Gastrocnemius medialis (tissue), 4 donors: ENCODE measurements at regions not wholly inside any gene's neighbourhood (a gene's known extent, or its start where the extent isn't known, plus 50 kb on each side); places are given as distances from the start of the nearest gene placed in this dataset.

Experiments used
- ATAC-seq, 2 donors: fragments of 150-250 bp; one replicate each; pipeline ENCODE4 v1.9.1; 2016
- DNase-seq, 2 donors: peaks; one replicate each; pipeline ENCODE4 v3.0.0-alpha.2; 2019
- H3K27ac ChIP-seq, 4 donors: fragments of 200-600 bp; sonication (generic); 1 replicate in 1 of 4; 2 replicates in 3 of 4; pipeline ENCODE4 v1.5.1; 2016 to 2018; ENCODE audit warnings: mild to moderate bottlenecking in 2 of 4, moderate library complexity in 1 of 4
- H3K27me3 ChIP-seq, 3 donors: fragments of 200-600 bp; sonication (generic) in 2 of 3; 1 replicate in 1 of 3; 2 replicates in 2 of 3; pipeline versions ENCODE4 v1.5.1 to v1.6.0; 2016 to 2019; ENCODE audit warnings: mild to moderate bottlenecking in 1 of 3, moderate library complexity in 1 of 3
- H3K36me3 ChIP-seq, 2 donors: fragments of 200-600 bp; sonication (generic) in 1 of 2; one replicate each; pipeline ENCODE4 v1.5.1; 2017 to 2018
- H3K4me1 ChIP-seq, 2 donors: fragments of 200-600 bp; sonication (generic) in 1 of 2; one replicate each; pipeline ENCODE4 v1.5.1; 2016 to 2017; ENCODE audit warnings: mild to moderate bottlenecking in 2 of 2
- H3K4me3 ChIP-seq, 4 donors: fragments of 200-600 bp; sonication (generic) in 3 of 4; 1 replicate in 1 of 4; 2 replicates in 3 of 4; pipeline ENCODE4 v1.5.1; 2016 to 2019; ENCODE audit warnings: mild to moderate bottlenecking in 2 of 4
- H3K9me3 ChIP-seq, 3 donors: fragments of 200-600 bp; sonication (generic) in 2 of 3; 1 replicate in 1 of 3; 2 replicates in 2 of 3; pipeline ENCODE4 v1.5.1; 2016 to 2019
- POLR2A ChIP-seq, 2 donors: fragments of 450-650 bp; IDR thresholded peaks; one replicate each; pipeline ENCODE4 v1.6.1; 2017; ENCODE audit warnings: antibody characterized with exemption in 2 of 2, mild to moderate bottlenecking in 2 of 2, moderate library complexity in 2 of 2
- in situ Hi-C, 4 donors: fragments of 200-750 bp; cut with MboI; loops; one replicate each; pipeline versions ENCODE4 v1.15.0 to v1.8.0; 2017; ENCODE audit warnings: low sequenced_read_pairs in 4 of 4
- intact Hi-C: fragments of 100-400 bp; cut with DNase I; formaldehyde crosslinking; loops from one replicate; pipeline ENCODE4 v1.15.1; 2023; ENCODE audit warnings: low total_unique reads
- TF ChIP-seq, protein P1 (sequence below), 5 experiments: fragments of 450-650 bp in 3 of 5; fragments of 200-600 bp in 2 of 5; sonication (generic) in 2 of 5; IDR thresholded peaks in 4 of 5; conservative IDR thresholded peaks in 1 of 5; 1 replicate in 4 of 5; 2 replicates in 1 of 5; pipeline ENCODE4 v1.5.1; 2016 to 2019; ENCODE audit warnings: antibody characterized with exemption in 5 of 5, mild to moderate bottlenecking in 3 of 5, moderate library complexity in 3 of 5

DNA sequence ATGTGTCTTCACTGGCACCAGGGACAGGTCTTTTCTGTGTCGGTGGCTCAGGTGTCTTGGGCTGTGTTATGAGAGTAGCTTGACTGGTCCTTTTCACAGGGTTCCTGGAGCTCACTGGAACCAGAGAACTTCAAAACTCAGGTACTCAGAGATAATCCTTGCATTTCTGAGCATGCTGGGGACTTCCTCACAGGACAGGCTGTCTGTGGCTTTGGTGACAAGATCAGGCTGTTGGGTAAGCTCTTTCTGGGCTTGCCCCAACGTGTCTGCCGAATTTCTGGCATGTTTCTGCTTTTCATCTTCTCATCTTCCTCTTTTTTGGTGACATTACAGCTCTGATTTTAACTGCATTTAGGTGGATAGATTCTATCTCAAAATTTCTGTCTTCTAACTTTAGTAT is 270.0 kb downstream of the CDH26 start:
- DNase-seq (no peak), ATAC-seq (no peak)
- Histone ChIP-seq H3K4me3 (no peak overlapping the region), H3K27ac (no peak overlapping the region), H3K4me1 (no peaks in the 10 kb centered on the region), H3K27me3 (no peaks in the 10 kb centered on the region), H3K9me3 (no peaks in the 10 kb centered on the region), H3K36me3 (no peaks in the 10 kb centered on the region)
- TF ChIP-seq POLR2A (IDR thresholded peaks at IDR 0.05) = no peak
- TF ChIP-seq, protein P1, sequence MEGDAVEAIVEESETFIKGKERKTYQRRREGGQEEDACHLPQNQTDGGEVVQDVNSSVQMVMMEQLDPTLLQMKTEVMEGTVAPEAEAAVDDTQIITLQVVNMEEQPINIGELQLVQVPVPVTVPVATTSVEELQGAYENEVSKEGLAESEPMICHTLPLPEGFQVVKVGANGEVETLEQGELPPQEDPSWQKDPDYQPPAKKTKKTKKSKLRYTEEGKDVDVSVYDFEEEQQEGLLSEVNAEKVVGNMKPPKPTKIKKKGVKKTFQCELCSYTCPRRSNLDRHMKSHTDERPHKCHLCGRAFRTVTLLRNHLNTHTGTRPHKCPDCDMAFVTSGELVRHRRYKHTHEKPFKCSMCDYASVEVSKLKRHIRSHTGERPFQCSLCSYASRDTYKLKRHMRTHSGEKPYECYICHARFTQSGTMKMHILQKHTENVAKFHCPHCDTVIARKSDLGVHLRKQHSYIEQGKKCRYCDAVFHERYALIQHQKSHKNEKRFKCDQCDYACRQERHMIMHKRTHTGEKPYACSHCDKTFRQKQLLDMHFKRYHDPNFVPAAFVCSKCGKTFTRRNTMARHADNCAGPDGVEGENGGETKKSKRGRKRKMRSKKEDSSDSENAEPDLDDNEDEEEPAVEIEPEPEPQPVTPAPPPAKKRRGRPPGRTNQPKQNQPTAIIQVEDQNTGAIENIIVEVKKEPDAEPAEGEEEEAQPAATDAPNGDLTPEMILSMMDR (IDR thresholded peaks at IDR 0.05 in 4 of 5, conservative IDR thresholded peaks at IDR 0.05 in 1 of 5) = no peak
- intact Hi-C loops = no loop called here
- in situ Hi-C loops = no loop called here

DNA sequence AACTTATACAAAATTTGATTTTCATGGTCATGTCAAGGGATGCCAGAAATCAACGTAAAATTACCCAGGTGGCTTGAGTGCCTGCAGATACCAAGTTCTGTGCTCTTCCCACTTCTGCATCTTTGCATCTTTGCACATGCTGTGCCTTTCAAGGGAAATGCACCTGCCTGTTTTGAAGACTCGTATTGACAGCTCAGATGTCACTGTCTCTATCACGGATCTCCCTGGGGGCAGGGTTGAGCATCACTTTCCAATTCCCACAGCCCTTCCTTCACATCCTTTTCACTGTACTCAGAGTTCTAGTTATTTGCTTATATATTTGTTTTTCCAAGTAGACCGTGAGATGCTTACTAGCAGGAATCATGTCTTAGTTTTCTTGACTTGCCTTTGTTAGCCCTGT is 274.2 kb downstream of the CDH26 start:
- no peak for DNase-seq
- ATAC-seq = no peak
- no peak for TF ChIP-seq POLR2A (IDR thresholded peaks at IDR 0.05)
- TF ChIP-seq, protein P1 (IDR thresholded peaks at IDR 0.05 in 4 of 5, conservative IDR thresholded peaks at IDR 0.05 in 1 of 5) = no peak
- Histone ChIP-seq H3K4me1 (no peaks in the 10 kb centered on the region), H3K27me3 (no peaks in the 10 kb centered on the region), H3K36me3 (no peaks in the 10 kb centered on the region), H3K4me3 (no peak overlapping the region), H3K9me3 (no peaks in the 10 kb centered on the region), H3K27ac (no peak overlapping the region)
- intact Hi-C loops = no loop called here
- in situ Hi-C loops = no loop called here

DNA sequence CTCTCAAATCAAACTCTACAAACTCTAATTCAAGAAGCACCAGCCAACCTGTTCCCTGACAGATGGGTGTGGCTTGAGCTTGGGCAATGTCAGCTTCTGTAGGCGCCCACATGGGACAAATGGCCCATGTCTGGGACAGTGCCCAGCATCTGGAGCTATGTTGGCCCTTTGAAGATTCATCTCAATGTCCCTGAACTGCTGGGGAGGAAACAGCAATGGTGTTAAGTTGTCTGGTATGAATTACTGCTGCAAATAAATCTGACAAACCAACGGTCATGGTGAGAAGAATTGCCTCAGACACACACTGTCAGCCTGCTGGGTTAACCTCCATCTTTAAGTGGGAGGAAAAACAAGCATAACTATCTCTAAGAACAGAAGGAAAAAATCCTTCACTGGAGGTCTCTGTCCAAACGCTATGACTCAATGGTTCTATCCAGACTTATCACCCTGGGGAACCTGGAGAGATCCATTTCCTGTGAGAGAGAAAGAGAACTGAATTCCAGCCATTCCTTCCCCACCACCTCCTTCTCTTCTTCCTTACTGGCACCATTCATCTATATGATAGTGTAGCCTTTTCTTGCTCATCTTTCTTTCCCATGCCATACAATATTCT is 274.9 kb downstream of the CDH26 start:
- no peaks in the 10 kb centered on the region for H3K36me3 ChIP-seq
- no peak overlapping the region for H3K27ac ChIP-seq
- no peaks in the 10 kb centered on the region for H3K4me1 ChIP-seq
- H3K4me3 ChIP-seq = no peak overlapping the region
- intact Hi-C loops (no loop called here), in situ Hi-C loops (no loop called here)
- TF ChIP-seq POLR2A (IDR thresholded peaks at IDR 0.05) = no peak
- TF ChIP-seq, protein P1 (IDR thresholded peaks at IDR 0.05 in 4 of 5, conservative IDR thresholded peaks at IDR 0.05 in 1 of 5) = no peak
- H3K27me3 ChIP-seq = no peaks in the 10 kb centered on the region
- no peak for ATAC-seq
- H3K9me3 ChIP-seq = no peaks in the 10 kb centered on the region
- no peak for DNase-seq

DNA sequence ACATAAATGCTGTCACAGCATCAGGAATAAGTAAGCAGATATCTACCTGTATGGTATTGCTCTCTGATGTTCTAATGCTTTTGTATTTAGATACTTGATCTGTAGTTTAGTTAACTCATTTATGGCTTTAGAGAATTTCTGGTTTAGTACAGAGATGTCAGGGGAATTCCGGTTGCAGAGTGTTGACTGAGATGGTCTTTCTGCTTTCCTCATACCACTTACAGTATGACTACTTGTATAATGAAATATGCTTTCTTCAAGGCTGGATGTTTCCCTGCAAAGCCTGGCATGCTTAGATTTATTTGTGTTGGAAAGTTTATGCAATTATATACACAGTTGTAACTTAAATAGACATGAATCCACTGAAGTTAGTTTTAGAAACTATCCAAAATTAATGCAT is 278.4 kb downstream of the CDH26 start:
- H3K27ac ChIP-seq = no peak overlapping the region
- intact Hi-C loops (no loop called here), in situ Hi-C loops (no loop called here)
- no peaks in the 10 kb centered on the region for H3K9me3 ChIP-seq
- no peak for DNase-seq
- H3K36me3 ChIP-seq = no peaks in the 10 kb centered on the region
- H3K27me3 ChIP-seq = no peaks in the 10 kb centered on the region
- H3K4me3 ChIP-seq = no peak overlapping the region
- no peaks in the 10 kb centered on the region for H3K4me1 ChIP-seq
- TF ChIP-seq POLR2A (IDR thresholded peaks at IDR 0.05) = no peak
- TF ChIP-seq, protein P1 (IDR thresholded peaks at IDR 0.05 in 4 of 5, conservative IDR thresholded peaks at IDR 0.05 in 1 of 5) = no peak
- no peak for ATAC-seq

DNA sequence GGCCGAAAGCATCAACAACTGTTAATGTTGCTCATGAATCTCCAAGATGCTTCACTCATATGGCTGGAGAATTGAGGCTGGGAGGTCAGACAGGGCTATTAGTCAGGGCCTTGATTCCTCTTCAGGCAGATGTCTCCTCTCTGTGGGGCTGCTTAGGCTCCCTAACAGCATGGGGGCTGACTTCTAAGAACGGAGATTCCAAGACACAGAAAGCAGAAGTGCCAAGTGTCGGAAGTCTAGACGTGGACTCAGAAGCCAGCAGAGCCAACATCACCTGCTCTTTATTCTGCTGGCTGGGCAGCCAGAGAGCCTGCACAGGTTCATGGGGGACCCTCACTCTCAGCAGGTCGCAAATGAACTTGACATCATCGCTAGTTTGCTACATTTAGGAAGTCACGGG is 279.8 kb downstream of the CDH26 start:
- intact Hi-C loops (no loop called here), in situ Hi-C loops (no loop called here)
- ATAC-seq (no peak), DNase-seq (no peak)
- TF ChIP-seq, protein P1 (IDR thresholded peaks at IDR 0.05 in 4 of 5, conservative IDR thresholded peaks at IDR 0.05 in 1 of 5) = no peak
- no peak for TF ChIP-seq POLR2A (IDR thresholded peaks at IDR 0.05)
- Histone ChIP-seq H3K27ac (no peak overlapping the region), H3K36me3 (no peaks in the 10 kb centered on the region), H3K4me1 (no peaks in the 10 kb centered on the region), H3K4me3 (no peak overlapping the region), H3K9me3 (no peaks in the 10 kb centered on the region), H3K27me3 (no peaks in the 10 kb centered on the region)
